ENCODE measurements at regions not wholly inside any gene's neighbourhood (a gene's known extent, or its start where the extent isn't known, plus 50 kb on each side); places are given as distances from the start of the nearest gene placed in this dataset.
A peak's percentile ranks its signal among the peaks of the same experiment; 100 is the strongest.

- Histone ChIP-seq H3K27me3 (no peaks in the 10 kb centered on the region), H3K27ac (no peak overlapping the region), H3K4me3 (no peak overlapping the region), H3K36me3 (no peaks in the 10 kb centered on the region), H3K4me1 (no peaks in the 10 kb centered on the region), H3K9me3 (no peaks in the 10 kb centered on the region)
- no peak for DNase-seq (ENCODE audit: low spot score in 2 of 2)
- TF ChIP-seq POLR2A (IDR thresholded peaks at IDR 0.05) (no peak), CTCF (IDR thresholded peaks at IDR 0.05) (no peak), EP300 (IDR thresholded peaks at IDR 0.05) (no peak)
Measured at GRCh38 chr18:39464006-39464405, 1898.4 kb upstream of the CELF4 start.

GRCh38 chr18:39462436-39462835 lies 1896.8 kb upstream of the CELF4 start:
- WGBS, 2 donors = 73 to 83% methylated on average over 1 of the region's 1 CpG
- no peak overlapping the region for H3K27ac ChIP-seq
- no peaks in the 10 kb centered on the region for H3K36me3 ChIP-seq
- H3K9me3 ChIP-seq = no peaks in the 10 kb centered on the region
- TF ChIP-seq CTCF (IDR thresholded peaks at IDR 0.05) (no peak), EP300 (IDR thresholded peaks at IDR 0.05) (no peak), POLR2A (IDR thresholded peaks at IDR 0.05) (no peak)
- H3K27me3 ChIP-seq = no peaks in the 10 kb centered on the region
- no peak for DNase-seq (ENCODE audit: low spot score in 2 of 2)
- no peaks in the 10 kb centered on the region for H3K4me1 ChIP-seq
- H3K4me3 ChIP-seq = no peak overlapping the region

- Histone ChIP-seq H3K27me3 (no peaks in the 10 kb centered on the region), H3K36me3 (no peaks in the 10 kb centered on the region), H3K4me3 (no peak overlapping the region), H3K27ac (no peak overlapping the region), H3K4me1 (peaks cover 0 to 8% (median under 1%) of the 10 kb centered on the region in 4 donors), H3K9me3 (no peaks in the 10 kb centered on the region)
- DNase-seq (ENCODE audit: low spot score in 2 of 2) = no peak
- no peak for TF ChIP-seq CTCF (IDR thresholded peaks at IDR 0.05)
- no peak for TF ChIP-seq POLR2A (IDR thresholded peaks at IDR 0.05)
- no peak for TF ChIP-seq EP300 (IDR thresholded peaks at IDR 0.05)
Measured at GRCh38 chr18:39460136-39460535, 1894.5 kb upstream of the CELF4 start.

- no peaks in the 10 kb centered on the region for H3K9me3 ChIP-seq
- TF ChIP-seq EP300 (IDR thresholded peaks at IDR 0.05) = no peak
- TF ChIP-seq CTCF (IDR thresholded peaks at IDR 0.05) = no peak
- no peak for TF ChIP-seq POLR2A (IDR thresholded peaks at IDR 0.05)
- H3K4me3 ChIP-seq = no peak overlapping the region
- no peaks in the 10 kb centered on the region for H3K27me3 ChIP-seq
- peaks cover 0 to 28% (median 8%) of the 10 kb centered on the region in 4 donors for H3K4me1 ChIP-seq
- no peak for DNase-seq (ENCODE audit: low spot score in 2 of 2)
- H3K36me3 ChIP-seq = no peaks in the 10 kb centered on the region
- H3K27ac ChIP-seq = no peak overlapping the region
Measured at GRCh38 chr18:39455285-39455684, 1889.7 kb upstream of the CELF4 start.

DNA sequence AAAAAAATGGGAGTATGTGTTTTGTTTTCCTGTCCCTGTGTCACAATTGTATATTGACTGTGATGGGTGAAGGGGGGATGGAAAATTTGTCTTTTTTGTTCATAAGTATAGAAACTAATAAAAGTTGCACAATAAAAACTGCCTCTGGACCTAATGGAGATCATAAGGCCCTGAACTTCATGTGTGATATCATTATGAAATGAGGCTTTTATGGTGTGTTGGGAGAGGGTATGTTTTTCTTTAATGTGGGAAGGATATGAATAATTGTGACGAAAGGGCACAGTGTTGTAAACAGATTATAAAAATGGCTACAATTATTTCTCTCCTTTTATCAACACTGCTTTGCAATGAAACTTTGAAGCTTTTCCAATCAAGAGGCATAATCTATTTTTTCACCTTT lies 1889.3 kb upstream of the CELF4 start:
- Histone ChIP-seq H3K27me3 (no peaks in the 10 kb centered on the region), H3K4me1 (peaks cover 0 to 28% (median 8%) of the 10 kb centered on the region in 4 donors)
- TF ChIP-seq EP300 (IDR thresholded peaks at IDR 0.05) (no peak), POLR2A (IDR thresholded peaks at IDR 0.05) (no peak)

DNA sequence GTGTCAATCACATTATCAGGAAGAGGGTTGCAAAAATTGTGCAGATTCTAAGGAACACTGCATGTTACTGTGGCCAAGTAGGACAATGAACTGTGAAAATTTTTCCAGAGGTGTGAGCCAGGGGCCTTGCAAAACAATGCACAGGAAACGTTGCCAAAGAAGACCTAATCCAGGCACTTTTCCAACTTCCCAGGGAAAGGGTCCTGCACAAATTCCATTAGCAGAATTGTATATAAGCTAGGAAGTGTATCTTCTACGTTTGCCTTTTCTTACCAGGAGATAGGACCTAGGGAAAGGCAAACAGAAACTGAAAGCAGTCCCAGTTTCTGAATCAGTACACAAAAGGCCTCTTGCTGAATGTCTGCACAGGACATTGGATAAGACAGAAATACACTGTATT lies 1888.3 kb upstream of the CELF4 start:
- no peak for DNase-seq (ENCODE audit: low spot score in 2 of 2)
- 0 to 7% methylated on average over 2 of the region's 2 CpGs for WGBS, 2 donors
- H3K4me3 ChIP-seq = peak overlapping the region in 2 of 4 donors; percentile 26 to 27

More for the DNA sequence above, 1889.3 kb upstream of the CELF4 start:
- no peak for DNase-seq (ENCODE audit: low spot score in 2 of 2)
- Histone ChIP-seq H3K4me3 (no peak overlapping the region), H3K36me3 (no peaks in the 10 kb centered on the region), H3K9me3 (no peaks in the 10 kb centered on the region), H3K27ac (peak overlapping the region in 1 of 4 donors; percentile 23)
- WGBS, 2 donors = 58 to 69% methylated on average over 1 of the region's 1 CpG

More for the DNA sequence above, 1888.3 kb upstream of the CELF4 start:
- H3K36me3 ChIP-seq = no peaks in the 10 kb centered on the region
- no peaks in the 10 kb centered on the region for H3K27me3 ChIP-seq
- H3K27ac ChIP-seq = peak overlapping the region in 3 of 4 donors; percentile 4 to 55 (median 25)
- H3K4me1 ChIP-seq = peaks cover 0 to 28% (median 8%) of the 10 kb centered on the region in 4 donors
- TF ChIP-seq CTCF (IDR thresholded peaks at IDR 0.05) = no peak
- TF ChIP-seq POLR2A (IDR thresholded peaks at IDR 0.05) = no peak
- no peak for TF ChIP-seq EP300 (IDR thresholded peaks at IDR 0.05)
- H3K9me3 ChIP-seq = no peaks in the 10 kb centered on the region
